ENCODE measurements at regions not wholly inside any gene's neighbourhood (a gene's known extent, or its start where the extent isn't known, plus 50 kb on each side); places are given as distances from the start of the nearest gene placed in this dataset.

- TF ChIP-seq CTCF (IDR thresholded peaks at IDR 0.05; ENCODE audit: low read length) (no peak), EZH2 (optimal IDR thresholded peaks at IDR 0.05; ENCODE audit: low read depth, low read length) (no peak), EZH2phosphoT487 (IDR thresholded peaks at IDR 0.05; ENCODE audit: low read length) (no peak)
These were observed 408.2 kb upstream of the INTU start for GRCh38 chr4:127224556-127224955.
